LNCaP clone FGC (cell line): ENCODE measurements at regions not wholly inside any gene's neighbourhood (a gene's known extent, or its start where the extent isn't known, plus 50 kb on each side); places are given as distances from the start of the nearest gene placed in this dataset.

Experiments used
- DNase-seq: peaks from one replicate; pipeline ENCODE4 v3.0.0-alpha.2; 2011; ENCODE audit warnings: low read depth
- H3K4me3 ChIP-seq: 2 replicates; pipeline ENCODE4 v1.5.1; 2011; ENCODE audit warnings: mild to moderate bottlenecking, low read depth, low read length, control low read depth
- TF ChIP-seq, protein P1 (sequence below): IDR thresholded peaks from 2 replicates; pipeline ENCODE4 v1.5.1; 2012; ENCODE audit warnings: mild to moderate bottlenecking; ENCODE audit not compliant: control insufficient read depth, insufficient read depth; ENCODE audit errors: extremely low read depth

GRCh38 chr9:26339796-26340195 lies 552.8 kb downstream of the CAAP1 start:
- TF ChIP-seq, protein P1, sequence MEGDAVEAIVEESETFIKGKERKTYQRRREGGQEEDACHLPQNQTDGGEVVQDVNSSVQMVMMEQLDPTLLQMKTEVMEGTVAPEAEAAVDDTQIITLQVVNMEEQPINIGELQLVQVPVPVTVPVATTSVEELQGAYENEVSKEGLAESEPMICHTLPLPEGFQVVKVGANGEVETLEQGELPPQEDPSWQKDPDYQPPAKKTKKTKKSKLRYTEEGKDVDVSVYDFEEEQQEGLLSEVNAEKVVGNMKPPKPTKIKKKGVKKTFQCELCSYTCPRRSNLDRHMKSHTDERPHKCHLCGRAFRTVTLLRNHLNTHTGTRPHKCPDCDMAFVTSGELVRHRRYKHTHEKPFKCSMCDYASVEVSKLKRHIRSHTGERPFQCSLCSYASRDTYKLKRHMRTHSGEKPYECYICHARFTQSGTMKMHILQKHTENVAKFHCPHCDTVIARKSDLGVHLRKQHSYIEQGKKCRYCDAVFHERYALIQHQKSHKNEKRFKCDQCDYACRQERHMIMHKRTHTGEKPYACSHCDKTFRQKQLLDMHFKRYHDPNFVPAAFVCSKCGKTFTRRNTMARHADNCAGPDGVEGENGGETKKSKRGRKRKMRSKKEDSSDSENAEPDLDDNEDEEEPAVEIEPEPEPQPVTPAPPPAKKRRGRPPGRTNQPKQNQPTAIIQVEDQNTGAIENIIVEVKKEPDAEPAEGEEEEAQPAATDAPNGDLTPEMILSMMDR: no peak
- DNase-seq: no peak
- H3K4me3 ChIP-seq: no peak overlapping the region

GRCh38 chr9:26335116-26335515 lies 557.5 kb downstream of the CAAP1 start:
- H3K4me3 ChIP-seq: no peak overlapping the region
- DNase-seq: no peak
- TF ChIP-seq, protein P1: no peak

DNA sequence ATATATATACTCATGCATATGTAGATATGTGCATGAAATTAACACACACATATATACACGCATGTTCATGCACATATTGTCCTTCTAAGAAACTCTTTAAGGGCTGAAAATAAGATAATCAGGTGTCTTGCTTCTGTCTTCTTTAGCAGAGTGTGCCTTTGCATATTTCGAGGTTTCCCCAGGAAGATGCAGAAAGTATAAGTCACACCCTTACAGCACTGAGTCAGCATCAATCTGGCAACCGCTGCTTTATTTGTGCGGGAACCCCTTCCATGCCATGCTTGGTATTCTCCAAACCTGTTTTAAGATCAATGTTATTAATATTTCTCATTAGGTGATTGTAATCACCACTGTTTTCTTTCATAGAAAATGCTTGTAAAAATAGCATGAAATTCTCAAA lies 557.9 kb downstream of the CAAP1 start:
- no peak for DNase-seq
- TF ChIP-seq, protein P1: no peak
- H3K4me3 ChIP-seq: no peak overlapping the region

DNA sequence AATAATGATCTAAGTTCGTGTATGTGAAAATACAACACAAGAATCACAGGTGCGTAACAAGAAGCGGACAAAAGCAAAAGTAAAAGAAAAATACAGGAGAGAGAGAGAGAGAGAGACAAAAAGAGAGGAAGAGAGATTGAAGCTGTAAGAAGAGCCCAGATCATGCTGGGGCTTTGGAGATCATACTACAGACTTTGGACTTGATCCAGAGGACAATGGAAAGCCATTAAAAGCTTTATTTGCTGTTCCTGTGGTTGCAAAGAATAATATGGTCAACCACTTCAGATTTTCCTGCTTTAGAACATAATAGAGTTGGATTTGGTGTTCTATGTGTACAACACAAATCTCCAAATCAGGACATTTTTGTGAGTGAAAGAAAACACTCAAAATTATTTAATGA lies 561.4 kb downstream of the CAAP1 start:
- no peak overlapping the region for H3K4me3 ChIP-seq
- DNase-seq: peak; percentile 56
- TF ChIP-seq, protein P1: no peak

GRCh38 chr9:26329974-26330373 lies 562.6 kb downstream of the CAAP1 start:
- DNase-seq: peak; percentile 80
- TF ChIP-seq, protein P1: no peak
- no peak overlapping the region for H3K4me3 ChIP-seq

DNA sequence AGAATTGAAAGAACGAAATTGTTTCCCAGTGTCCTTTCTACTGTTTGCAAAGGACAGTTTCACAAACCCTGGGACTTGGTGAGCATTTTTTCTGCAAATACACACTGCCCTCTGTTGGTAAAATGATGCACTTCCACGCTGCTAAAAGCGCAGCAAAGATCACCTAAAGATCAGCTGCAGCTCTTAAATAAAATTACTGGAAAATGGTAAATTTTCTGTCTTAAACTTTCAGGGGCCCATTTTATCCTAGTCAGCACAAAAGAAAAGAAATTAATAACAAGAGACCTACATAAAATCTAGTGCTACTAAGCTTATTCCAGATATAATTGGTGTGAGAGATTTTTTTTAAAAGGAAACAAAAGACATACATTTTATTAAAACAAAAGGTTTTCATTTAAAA lies 566.0 kb downstream of the CAAP1 start:
- TF ChIP-seq, protein P1: peak; percentile 84
- no peak overlapping the region for H3K4me3 ChIP-seq
- DNase-seq: peak; percentile 26

DNA sequence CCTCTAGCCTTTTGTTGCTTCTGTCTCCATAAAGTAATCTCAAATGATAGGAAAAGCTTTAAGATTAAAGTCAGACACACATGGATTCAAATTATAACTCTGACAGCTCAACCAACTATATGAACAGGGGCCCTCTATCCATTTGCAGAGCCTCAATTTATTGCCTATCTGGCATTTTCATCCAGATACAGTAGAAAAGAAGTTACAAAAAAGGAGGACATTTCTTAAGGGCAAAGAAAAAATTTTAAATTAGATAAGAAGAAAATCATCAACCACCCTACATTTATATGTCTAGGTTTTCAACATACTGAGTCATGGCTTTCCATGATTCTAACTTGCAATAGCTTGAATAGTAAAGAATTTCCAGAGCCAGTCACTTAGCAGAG lies 567.2 kb downstream of the CAAP1 start:
- TF ChIP-seq, protein P1: no peak
- H3K4me3 ChIP-seq: no peak overlapping the region
- no peak for DNase-seq
